KMS-11 (cell line): ENCODE measurements at regions not wholly inside any gene's neighbourhood (a gene's known extent, or its start where the extent isn't known, plus 50 kb on each side); places are given as distances from the start of the nearest gene placed in this dataset.

Experiments
- H2AFZ ChIP-seq: fragments of 200-600 bp; sonication (generic); 2 replicates; pipeline ENCODE4 v1.6.1; 2016; ENCODE audit warnings: antibody characterized with exemption, mixed run types, low read depth
- H3K27ac ChIP-seq: fragments of 200-600 bp; sonication (generic); 2 replicates; pipeline ENCODE4 v1.6.1; 2016; ENCODE audit warnings: mild to moderate bottlenecking, mixed run types
- H3K27me3 ChIP-seq: fragments of 200-600 bp; sonication (generic); 2 replicates; pipeline ENCODE4 v1.6.1; 2017; ENCODE audit warnings: mild to moderate bottlenecking, low read depth, mixed run types, moderate library complexity; ENCODE audit not compliant: insufficient read depth
- H3K36me3 ChIP-seq: fragments of 200-600 bp; sonication (generic); 2 replicates; pipeline ENCODE4 v1.6.1; 2017; ENCODE audit warnings: mild to moderate bottlenecking, mixed run types; ENCODE audit not compliant: insufficient read depth
- H3K4me1 ChIP-seq: fragments of 200-600 bp; sonication (generic); 2 replicates; pipeline ENCODE4 v1.6.1; 2016; ENCODE audit warnings: mild to moderate bottlenecking, low read depth, mixed run types; ENCODE audit not compliant: poor library complexity, severe bottlenecking
- H3K4me2 ChIP-seq: fragments of 200-600 bp; sonication (generic); 2 replicates; pipeline ENCODE4 v1.7.0; 2016; ENCODE audit warnings: mild to moderate bottlenecking, mixed run types
- H3K4me3 ChIP-seq: fragments of 200-600 bp; sonication (generic); IDR thresholded peaks from 2 replicates; pipeline ENCODE4 v1.6.1; 2017; ENCODE audit warnings: low read depth, low read length, mixed read lengths; ENCODE audit not compliant: insufficient read depth
- H3K79me2 ChIP-seq: fragments of 200-600 bp; sonication (generic); 2 replicates; pipeline ENCODE4 v1.6.1; 2016; ENCODE audit warnings: low read depth, mixed run types; ENCODE audit not compliant: insufficient read depth
- H3K9ac ChIP-seq: fragments of 200-600 bp; sonication (generic); 2 replicates; pipeline ENCODE4 v1.6.1; 2016; ENCODE audit warnings: mild to moderate bottlenecking, mixed run types
- H4K20me1 ChIP-seq: fragments of 200-600 bp; sonication (generic); 2 replicates; pipeline ENCODE4 v1.6.1; 2016; ENCODE audit warnings: mild to moderate bottlenecking, mixed run types; ENCODE audit not compliant: insufficient read depth
- TF ChIP-seq, protein P1 (sequence below): fragments of 200-600 bp; sonication (generic); conservative IDR thresholded peaks from 2 replicates; pipeline ENCODE4 v1.6.1; 2017; ENCODE audit warnings: low read depth, mild to moderate bottlenecking, antibody characterized with exemption, low read length, moderate library complexity, mixed read lengths

DNA sequence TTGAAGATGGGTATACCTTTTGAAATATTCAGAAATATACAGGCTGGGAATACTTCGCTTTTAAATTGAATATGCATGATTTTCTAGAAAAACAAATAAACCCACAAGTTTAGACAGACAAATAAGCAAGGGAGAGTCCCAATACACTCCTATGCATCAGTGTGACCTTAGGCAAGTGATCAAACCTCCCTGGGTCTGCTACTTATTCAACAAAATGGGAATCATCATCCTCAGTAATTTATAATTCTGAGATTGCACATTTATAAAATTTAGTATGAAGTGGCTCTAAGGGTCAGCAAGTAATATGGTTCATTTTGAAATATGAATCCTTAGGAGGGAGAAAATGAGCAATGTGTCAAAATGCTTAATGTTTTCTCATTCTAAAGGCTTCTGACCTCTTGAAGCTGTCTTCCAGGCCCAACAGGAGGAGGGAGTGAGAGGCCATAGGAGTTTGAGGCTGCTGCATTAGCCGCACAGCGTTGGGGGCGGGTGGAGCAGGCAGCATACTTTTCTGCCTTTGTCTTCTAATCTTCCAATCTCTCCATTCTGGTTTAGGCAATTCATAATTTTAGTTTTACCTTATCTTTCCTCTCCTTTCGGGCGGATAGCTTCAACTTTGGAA is 155.1 kb downstream of the TRIB2 start:
- H4K20me1 ChIP-seq = no peaks in the 10 kb centered on the region
- H3K36me3 ChIP-seq = no peaks in the 10 kb centered on the region
- no peak overlapping the region for H3K27ac ChIP-seq
- H3K4me3 ChIP-seq = no peak overlapping the region
- no peak overlapping the region for H3K9ac ChIP-seq
- no peak overlapping the region for H3K4me2 ChIP-seq
- H3K27me3 ChIP-seq = no peaks in the 10 kb centered on the region
- no peaks in the 10 kb centered on the region for H3K4me1 ChIP-seq
- no peak overlapping the region for H2AFZ ChIP-seq
- TF ChIP-seq, protein P1, sequence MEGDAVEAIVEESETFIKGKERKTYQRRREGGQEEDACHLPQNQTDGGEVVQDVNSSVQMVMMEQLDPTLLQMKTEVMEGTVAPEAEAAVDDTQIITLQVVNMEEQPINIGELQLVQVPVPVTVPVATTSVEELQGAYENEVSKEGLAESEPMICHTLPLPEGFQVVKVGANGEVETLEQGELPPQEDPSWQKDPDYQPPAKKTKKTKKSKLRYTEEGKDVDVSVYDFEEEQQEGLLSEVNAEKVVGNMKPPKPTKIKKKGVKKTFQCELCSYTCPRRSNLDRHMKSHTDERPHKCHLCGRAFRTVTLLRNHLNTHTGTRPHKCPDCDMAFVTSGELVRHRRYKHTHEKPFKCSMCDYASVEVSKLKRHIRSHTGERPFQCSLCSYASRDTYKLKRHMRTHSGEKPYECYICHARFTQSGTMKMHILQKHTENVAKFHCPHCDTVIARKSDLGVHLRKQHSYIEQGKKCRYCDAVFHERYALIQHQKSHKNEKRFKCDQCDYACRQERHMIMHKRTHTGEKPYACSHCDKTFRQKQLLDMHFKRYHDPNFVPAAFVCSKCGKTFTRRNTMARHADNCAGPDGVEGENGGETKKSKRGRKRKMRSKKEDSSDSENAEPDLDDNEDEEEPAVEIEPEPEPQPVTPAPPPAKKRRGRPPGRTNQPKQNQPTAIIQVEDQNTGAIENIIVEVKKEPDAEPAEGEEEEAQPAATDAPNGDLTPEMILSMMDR = no peak
- H3K79me2 ChIP-seq = no peaks in the 10 kb centered on the region

DNA sequence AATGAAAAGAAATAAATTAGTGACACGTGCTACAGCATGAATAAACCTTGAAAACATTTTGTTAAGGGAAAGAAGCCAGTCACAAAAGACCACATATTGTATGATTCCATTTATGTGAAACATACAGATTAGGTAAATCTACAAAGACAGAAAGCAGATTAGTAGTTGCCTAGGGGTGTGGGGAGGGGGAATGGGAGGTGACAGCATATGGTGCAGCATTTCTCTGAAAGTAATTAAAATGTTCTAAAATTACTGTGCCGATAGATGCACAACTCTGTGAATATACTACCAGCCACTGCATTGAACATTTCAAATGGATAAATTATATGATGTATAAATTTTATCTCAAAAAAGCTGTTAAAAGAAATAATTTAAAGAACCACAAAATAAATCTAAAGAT is 161.0 kb downstream of the TRIB2 start:
- TF ChIP-seq, protein P1 = no peak
- no peaks in the 10 kb centered on the region for H4K20me1 ChIP-seq
- H3K36me3 ChIP-seq = no peaks in the 10 kb centered on the region

DNA sequence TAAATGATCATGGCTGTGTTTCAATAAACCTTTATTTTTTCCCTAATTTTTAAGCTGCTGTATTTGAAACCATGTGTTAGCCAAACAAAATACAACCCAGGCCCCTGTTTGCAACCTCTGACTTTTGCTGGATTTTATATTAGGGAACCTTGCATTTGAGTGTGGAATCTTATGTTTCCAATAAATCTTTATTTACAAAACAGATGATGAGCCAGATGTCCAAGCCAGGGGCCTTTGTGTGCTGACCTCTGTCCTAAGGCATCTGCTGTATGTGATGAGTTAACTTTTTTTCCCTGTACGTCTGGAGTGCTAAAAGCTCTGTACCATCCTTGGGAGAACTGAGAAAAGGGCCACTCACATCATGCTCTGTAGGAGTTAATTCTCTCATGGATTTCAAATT is 162.9 kb downstream of the TRIB2 start:
- Histone ChIP-seq H3K36me3 (no peaks in the 10 kb centered on the region), H3K4me3 (no peak overlapping the region), H3K4me1 (no peaks in the 10 kb centered on the region), H3K9ac (no peak overlapping the region), H3K27me3 (no peaks in the 10 kb centered on the region), H3K4me2 (no peak overlapping the region), H3K27ac (no peak overlapping the region), H4K20me1 (no peaks in the 10 kb centered on the region), H3K79me2 (no peaks in the 10 kb centered on the region), H2AFZ (no peak overlapping the region)
- TF ChIP-seq, protein P1 = no peak

More for the DNA sequence above, 161.0 kb downstream of the TRIB2 start:
- Histone ChIP-seq H3K27me3 (no peaks in the 10 kb centered on the region), H3K27ac (no peak overlapping the region), H2AFZ (no peak overlapping the region), H3K9ac (no peak overlapping the region), H3K79me2 (no peaks in the 10 kb centered on the region), H3K4me2 (no peak overlapping the region), H3K4me3 (no peak overlapping the region), H3K4me1 (no peaks in the 10 kb centered on the region)

DNA sequence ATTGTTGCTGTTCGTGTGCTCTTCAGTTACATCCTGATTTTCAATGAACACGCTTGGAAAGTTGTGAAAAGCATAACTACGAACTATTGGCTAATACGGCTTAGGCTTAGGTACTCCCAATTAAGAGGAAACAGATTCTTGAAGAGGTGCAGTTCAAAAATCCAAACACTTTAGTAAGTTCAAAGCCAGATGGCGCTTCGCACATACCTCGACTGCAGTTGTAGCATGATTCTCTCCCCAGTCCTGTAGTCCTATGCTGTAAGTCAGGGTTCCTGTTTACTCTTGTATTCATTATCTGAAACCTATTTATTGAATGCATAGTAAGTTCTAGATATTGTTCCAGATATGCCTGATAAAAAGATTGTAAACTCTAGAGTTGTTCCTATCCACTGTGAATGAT is 165.2 kb downstream of the TRIB2 start:
- H2AFZ ChIP-seq = no peak overlapping the region
- no peaks in the 10 kb centered on the region for H4K20me1 ChIP-seq
- TF ChIP-seq, protein P1 = no peak
- H3K4me1 ChIP-seq = no peaks in the 10 kb centered on the region
- no peaks in the 10 kb centered on the region for H3K36me3 ChIP-seq
- no peak overlapping the region for H3K27ac ChIP-seq
- no peaks in the 10 kb centered on the region for H3K79me2 ChIP-seq
- no peaks in the 10 kb centered on the region for H3K27me3 ChIP-seq
- no peak overlapping the region for H3K4me2 ChIP-seq
- H3K4me3 ChIP-seq = no peak overlapping the region
- no peak overlapping the region for H3K9ac ChIP-seq
